Activated CD8-positive, alpha-beta memory T cell treated with anti-CD3 and anti-CD28 coated beads for 48 hours (primary cell): ENCODE measurements at regions not wholly inside any gene's neighbourhood (a gene's known extent, or its start where the extent isn't known, plus 50 kb on each side); places are given as distances from the start of the nearest gene placed in this dataset.

Experiments used
- DNase-seq, 3 experiments: peaks; one replicate each; pipeline ENCODE4 v3.0.0-alpha.2; 2020; ENCODE audit warnings: low read depth in 2 of 3, low spot score in 2 of 3

DNA sequence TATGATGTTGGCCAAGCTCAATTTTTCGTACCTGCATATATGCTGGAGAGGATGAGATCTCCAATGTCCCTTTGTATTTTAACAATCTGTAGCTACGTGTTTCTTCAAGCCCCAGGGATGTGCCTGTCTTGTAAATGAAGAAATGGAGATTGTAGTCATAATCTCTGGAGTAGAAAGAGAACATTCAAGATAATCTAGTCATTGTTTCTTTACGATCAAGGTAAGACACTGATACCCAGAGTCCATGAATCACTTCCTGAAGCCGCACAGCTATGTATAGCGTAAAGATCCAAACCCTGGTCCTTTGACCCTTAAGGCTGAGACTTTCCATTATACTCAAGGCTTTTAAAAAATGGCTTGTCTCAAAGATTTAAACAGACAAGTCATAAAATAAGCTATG lies 205.5 kb downstream of the HS3ST3B1 start:
- DNase-seq = no peak

DNA sequence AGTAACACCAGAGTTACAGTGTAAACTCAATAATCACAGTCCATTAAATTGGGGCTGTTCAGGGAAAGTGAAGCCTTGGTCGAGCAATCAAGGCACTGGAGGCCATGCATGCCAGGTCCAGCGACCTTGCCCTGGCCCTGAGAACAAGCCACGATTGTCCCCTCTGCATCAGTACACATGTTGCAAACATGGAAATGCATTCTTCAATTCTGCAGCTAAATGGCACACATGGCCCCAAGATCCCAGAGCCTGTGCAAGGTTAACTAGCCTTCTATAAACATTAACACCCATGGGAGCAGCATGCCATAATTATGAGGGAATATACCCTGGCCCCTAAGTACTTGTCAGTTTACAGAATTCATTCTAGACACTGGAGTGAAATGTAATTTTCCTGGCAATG lies 204.7 kb downstream of the HS3ST3B1 start:
- DNase-seq = no peak

DNA sequence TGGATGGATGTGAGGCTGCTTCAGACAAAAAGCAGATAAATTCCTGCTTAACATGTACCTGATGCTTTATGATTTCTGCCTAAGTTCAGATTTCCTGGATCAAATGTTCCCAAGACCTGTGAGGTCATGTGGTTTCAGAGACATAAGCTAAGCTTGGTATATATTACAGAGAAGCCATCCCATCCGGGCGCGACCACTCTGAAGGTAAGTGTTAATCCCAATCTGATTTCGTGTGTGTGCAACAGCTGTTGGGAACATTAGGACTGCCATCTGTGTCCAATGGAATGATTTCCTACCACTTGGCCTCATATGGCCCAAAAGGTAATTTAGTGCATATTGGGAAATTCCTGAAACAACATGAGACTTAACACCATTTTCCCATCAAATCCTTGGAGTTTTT lies 199.1 kb downstream of the HS3ST3B1 start:
- no peak for DNase-seq

DNA sequence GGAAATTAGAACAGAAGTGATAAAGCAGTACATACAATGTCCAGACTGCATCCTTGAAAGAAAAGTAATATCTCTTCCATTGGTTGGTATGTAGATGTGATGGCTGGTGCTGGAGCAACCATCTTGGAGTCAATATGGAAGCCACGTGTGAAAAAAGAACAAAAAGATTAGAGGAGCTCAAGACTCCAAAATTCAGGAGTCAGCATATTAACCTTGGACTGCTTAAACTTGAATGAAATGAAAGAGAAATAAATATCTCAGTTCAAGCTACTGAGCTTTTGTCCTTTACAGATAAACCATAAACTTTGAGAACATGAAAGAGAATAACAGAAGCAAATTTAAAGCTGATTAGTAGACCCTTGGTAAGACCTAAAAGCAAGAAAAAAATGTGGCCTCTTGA lies 197.9 kb downstream of the HS3ST3B1 start:
- DNase-seq = no peak

DNA sequence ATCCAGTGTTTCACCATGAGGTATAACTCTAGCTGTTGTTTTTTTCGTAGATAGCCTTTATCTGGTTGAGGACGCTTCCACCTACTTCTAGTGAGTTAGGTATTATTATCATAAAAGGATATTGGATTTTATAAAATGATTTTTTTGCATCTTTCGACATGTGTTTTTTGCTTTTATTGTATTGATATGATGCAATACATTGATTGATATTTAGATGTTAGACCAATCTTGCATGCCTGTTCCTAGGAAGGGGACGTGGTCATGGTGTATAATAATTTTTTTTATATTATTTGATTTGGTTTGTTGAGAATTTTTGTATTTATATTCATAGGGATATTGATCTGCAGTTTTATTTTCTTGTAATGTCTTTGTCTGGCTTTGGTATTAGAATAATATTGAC lies 193.3 kb downstream of the HS3ST3B1 start:
- no peak for DNase-seq

DNA sequence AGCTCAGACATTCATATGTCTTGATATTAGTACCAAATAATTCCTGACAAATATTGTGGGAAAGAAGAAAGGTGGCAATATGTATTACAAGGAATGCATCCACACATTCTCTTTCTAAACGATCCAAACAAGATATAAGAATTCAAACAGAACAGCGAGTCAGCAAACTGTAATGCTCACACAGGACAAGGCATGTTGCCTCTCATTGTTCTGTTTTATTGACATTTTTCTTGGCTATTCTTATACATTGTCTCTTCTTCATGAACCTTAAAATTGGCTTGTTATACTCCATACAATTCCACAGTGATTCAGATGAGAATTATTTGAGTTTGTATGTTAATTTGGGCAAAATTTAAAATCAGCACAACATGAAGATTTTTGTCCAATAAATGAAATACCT lies 189.1 kb downstream of the HS3ST3B1 start:
- no peak for DNase-seq

DNA sequence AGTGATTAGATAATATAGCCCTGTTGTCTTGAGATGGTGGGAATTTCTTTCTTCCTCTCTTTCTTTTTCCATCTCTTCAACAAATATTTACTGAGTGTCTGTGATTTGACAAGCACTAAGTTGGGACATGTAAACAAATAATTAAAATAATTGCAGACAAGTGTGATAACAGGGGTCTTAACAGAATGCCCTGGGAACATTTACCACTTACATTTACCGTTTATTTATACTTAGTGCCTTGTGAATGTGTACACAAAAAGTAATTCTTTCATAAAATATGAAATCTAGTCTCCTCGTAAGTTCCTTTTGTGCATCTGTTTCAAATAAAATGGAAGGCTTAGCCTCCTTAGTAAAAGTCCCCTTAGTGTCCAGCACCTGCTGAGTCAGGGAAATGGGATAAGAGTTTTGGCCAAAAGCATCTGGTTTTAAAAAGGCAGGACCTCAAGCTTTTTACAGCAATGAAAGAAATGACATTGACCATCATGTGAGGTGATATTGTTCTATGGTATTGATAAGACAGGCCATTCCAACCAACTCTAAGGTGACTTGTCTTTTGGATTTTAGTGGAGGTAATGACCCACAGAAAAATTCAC lies 188.2 kb downstream of the HS3ST3B1 start:
- no peak for DNase-seq

DNA sequence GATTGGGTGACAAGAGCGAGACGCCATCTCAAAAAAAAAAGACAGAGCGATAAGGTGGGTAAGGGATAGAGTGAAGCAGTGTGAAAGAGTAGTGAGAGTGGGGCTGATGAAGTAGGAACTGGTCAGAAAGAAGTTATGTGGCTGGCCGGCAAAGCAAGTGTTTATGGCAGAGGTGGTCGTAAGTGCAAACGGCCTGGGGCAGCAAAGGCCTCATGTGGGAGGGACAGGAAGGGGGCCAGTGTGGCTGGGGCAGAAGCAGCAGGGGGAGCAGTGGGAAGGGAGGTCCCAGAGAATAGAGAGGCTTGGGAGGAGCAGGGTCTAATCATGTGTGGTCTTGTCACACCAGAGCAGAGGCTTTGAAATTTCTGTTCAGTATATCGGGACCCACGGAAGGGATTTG lies 186.2 kb downstream of the HS3ST3B1 start:
- no peak for DNase-seq

DNA sequence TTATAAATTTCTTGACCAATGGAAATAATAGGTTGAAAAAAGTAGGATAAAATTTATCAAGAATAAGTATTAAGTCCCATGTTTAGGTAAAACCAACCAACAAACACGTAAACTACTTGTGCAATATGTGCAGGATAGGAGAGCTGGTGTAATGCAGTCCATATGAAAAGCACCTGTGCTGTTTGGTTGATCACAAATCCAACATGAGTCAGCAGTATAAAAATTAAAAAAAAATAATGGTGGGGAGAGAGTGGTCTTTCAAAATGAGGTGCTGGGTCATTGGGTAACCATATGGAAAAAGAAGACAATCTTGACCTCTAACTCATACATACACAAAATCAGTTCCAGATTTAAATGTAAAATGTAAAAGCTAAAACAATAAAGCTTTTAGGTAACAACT lies 181.8 kb downstream of the HS3ST3B1 start:
- DNase-seq = no peak

DNA sequence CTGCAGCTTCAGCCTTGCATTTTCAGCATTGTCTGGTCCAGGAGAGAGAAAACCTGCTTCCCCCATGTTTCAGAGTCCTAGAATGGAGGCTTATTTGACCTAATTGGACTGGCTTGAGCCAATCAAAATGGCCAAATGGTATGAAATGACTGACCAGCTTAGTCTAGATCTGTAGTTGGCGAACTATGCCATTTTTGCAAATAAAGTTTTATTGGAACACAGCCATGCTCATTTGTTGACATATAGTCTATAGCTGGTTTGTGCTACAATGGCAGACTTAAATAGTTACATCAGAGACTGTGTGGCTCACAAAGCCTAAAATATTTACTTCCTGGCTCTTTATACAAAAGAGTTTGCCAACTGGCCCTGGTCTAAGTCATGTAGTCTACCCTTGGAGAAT lies 180.8 kb downstream of the HS3ST3B1 start:
- DNase-seq = no peak

DNA sequence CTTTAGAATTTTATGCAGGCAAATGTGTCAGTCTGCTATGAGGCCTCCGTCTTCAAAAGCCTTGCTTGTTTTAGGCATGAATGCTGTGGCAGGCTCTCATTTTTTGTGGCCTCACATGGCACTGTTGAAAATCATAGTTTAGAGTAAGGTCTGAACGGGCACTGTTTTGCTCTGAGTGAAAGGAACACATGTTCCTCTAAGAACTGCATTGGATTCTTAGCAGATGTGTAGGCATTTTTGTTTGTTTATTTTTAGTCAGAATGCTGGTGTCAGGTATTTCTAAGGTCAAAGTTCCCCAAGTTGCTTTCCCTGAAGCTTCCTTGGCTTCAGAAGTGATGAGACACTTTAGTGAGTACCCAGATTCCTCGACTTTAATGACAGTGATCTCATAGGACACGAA lies 173.7 kb downstream of the HS3ST3B1 start:
- DNase-seq = no peak

DNA sequence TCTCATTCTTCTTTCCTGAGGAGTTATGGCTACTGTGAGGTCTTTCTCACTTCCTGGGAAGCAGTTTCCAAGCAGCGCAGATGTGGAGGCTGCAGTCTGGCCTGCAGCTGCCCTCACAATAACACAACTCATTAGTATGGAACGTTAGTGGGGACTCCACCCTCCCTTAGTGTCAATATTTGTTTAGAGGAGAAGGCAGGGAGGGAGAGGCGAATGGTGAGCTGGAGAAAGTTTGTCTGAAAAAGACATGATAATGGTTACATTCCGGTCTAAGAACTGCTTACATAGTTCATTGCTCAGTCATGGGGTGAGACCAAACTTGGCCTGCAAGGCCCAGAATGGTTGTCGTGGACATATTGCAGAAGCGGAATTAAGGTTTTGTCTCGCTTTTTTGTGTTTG lies 170.2 kb downstream of the HS3ST3B1 start:
- no peak for DNase-seq

DNA sequence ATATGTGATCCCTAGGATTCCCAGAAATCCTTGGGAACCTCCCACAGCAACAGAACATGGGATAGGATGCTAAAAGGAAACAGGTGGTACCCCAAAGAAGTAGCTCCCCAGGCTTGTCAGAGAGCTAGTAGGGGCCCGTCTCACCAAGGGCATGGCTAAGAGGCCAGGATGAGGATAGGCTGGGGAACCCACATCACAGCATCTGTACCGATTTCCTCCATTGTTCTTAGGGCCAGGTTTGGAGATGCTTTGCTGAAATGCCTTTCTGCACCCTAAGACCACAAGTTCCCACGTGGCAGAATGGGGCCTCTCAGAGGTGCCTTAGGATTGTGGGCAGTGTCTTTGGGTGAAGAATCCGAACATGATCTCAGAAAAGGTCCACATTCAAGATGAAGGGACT lies 169.5 kb downstream of the HS3ST3B1 start:
- DNase-seq = no peak

DNA sequence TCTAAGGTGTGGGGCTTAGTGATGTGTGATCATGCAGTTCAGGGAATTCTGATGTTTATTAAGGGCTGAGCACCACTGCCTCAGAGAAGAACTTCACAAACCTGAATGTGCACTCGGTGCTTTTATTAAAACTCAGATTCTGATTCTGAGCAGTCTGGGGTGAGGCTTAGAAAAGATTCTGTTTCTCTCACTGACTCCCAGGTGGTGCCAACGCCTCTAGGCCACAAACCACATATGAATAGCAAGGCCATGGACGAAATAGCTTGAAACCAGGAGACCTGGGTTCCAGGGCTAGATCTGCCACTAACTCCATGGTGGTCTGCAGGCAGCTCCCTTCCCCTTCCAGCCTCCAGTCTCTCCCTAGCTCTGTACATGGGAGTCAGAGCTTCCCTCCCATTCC lies 169.1 kb downstream of the HS3ST3B1 start:
- no peak for DNase-seq

DNA sequence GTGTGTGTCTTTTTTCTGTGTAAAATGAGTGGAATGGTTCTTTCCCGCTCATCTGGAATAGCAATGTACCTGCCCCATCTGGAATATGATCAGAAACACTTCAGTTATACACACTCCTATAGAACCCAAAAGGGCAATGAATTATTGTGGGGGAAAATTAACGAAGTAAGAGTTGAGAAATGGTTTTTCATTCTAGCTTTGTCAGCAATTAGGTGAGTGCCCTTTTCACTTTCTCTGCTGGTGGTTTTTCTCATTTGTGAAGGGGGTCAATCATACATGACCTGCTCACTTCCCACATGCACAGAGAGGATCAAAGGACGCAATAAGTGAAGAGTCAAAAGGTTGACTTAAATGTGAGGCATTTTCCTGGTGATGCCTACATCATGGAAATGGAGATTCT lies 168.0 kb downstream of the HS3ST3B1 start:
- no peak for DNase-seq

DNA sequence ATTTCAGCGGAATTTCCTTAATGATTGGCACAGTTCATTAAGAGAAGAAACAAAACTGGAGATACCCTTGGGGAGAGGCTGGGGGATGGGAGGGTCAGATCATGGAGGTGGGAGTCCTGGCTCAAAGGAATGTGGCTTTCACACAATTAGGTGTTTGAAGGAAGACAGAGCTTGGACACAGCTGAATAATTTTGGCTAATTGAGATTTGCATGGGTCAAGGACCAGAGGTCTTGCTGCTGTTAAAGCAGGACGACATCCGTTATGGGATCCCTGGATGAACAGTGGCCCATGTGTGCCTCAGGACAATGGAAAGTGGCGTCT lies 160.3 kb downstream of the HS3ST3B1 start:
- DNase-seq = no peak

DNA sequence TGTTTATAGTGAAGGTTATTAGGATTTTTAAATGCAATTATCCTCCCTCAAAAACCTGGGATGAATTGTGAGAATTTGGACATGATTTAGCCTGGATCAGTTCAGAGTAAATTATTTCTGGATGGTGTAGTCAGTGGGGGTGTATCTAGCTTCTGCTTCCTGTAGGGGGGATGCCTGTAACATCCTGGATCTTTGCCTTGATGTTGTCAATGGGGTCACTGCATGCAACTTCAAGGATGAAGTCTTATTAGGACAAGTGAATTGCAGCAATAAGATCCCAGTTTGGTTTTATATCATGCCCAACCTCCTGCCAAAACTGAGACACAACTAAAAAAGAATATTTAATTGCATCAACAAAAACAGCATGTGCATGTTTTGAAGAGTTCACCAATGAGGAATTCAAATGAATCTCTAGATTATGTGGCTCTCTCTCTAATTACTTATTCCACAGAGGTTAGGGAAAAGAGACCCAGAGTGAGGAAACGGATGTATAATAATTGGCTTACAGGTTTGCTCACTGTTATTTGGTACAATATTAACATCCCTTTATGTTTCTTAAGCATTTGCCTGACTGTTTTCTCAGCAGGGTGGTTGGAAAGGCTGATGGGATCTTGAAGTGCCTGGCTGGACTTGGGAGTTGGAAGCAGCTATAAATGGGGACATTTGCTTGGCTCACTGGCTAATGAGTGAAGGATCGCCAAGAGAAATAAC lies 159.8 kb downstream of the HS3ST3B1 start:
- no peak for DNase-seq

DNA sequence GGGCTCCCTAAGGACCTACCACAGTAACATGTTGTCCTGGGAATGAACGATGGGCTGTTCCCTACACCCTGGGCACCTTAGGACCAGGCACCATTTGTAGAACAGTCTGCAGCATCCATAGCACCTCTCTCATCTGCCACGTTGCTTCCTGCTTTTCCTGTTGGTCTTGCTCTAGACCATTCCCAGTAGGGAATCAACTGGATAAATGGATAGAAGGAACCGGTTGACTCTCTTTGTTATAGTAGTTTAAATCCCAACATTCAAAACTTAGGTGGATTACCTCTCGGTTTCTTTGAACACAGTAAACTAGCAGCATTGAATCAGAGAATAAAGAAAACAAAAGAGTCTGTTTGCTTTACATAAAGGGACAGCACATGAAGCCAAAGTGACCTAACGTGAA lies 159.1 kb downstream of the HS3ST3B1 start:
- DNase-seq = no peak

DNA sequence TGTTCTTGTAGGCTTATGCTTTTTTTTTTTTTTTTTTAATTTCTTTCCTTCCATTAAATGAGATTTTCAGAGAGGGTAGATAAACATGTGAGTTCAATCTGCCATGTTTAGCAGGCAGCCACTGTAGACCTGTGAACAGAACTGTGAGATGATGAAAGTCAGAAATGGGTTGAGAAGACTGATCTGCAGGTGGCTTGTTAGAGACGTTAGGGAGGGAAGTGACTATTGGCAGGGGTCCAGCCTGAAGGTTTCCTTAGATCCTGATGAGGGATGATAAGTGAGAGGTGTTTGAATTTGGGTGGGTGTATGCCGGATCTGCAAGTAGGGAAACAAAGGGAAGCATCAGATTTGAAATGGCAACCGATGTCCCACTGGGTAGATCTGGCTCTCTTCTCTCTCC lies 157.8 kb downstream of the HS3ST3B1 start:
- DNase-seq = no peak

DNA sequence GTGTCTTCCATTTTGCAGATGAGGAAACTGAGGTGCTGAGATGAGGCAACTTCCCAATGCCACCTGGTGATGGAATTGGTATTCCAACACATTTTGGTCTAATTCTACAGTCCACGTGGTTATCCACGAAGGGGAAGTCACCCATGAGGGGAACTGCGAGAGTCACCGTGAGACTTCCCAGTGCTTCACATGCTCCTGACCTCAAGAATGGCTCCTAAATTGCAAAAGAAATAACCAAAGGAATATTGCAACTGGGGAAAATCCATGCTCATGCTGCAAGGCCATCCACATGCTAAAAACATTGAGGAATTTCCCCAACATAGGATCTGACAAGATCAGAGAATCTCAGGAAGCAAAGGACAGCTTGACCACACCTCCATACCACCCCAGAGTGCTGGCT lies 153.9 kb downstream of the HS3ST3B1 start:
- no peak for DNase-seq

DNA sequence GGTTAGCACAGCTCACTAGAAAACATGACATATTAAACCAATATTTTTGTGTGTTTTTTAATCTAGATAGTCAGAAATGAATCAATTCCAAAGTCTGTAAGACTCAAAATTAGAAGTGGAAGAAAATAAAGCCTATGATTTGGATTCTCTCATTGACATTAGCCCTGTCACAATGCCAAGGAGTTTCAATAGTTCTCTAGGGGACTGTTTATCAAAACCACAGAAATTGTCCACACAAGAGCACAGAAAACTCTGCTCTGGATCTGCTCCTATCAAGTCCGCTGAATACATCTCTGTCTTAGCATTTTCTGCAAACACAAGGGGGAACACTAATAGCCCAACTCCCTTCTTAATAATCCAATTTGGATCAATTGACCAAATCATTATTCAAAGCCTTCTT lies 152.0 kb downstream of the HS3ST3B1 start:
- no peak for DNase-seq

DNA sequence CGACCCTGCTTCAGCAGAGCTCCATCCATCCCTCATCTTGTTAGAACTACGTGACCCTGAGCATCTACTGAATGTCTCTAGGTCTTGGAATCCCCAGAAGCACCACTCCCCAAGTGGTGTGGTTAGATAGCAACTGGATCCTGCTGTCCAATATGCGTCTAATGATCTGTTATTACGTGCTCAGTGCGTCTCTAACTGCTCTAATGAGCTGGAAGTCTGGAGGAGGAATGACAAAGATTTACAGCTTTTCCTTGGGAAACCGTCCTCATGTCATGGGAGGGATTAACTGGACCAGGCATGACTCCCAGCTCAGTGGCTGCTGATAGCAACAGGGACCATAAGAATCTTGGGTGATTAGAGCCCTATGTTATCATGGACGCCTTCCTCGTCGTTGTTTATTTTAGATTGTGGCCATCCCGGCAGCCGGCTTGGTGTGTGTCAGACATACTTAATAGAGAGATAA lies 150.9 kb downstream of the HS3ST3B1 start:
- DNase-seq = no peak

DNA sequence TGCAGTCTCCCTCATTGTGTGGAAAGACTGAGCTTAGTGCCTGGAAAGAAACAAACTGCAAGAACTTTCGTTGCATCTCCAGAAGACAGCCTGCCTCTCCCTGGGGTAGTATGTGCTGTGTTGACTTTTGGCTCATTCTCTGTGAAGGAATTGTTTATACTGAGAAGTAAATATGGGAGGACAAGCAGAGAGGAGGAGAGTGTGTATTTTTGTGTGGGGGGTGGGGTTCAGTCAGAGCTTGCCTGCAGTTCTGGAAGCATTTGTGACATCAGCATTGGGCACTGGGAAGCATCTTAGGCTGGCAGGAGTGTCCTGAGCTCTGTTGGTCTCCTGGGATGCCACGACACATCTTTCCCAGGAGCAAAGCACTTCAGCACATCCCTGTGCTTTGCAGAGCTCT lies 147.9 kb downstream of the HS3ST3B1 start:
- no peak for DNase-seq
